H54 (cell line): ENCODE measurements at regions not wholly inside any gene's neighbourhood (a gene's known extent, or its start where the extent isn't known, plus 50 kb on each side); places are given as distances from the start of the nearest gene placed in this dataset.

Experiments used
- DNase-seq: peaks from one replicate; pipeline ENCODE4 v3.0.0; 2011; ENCODE audit warnings: low spot score, mixed read lengths; ENCODE audit not compliant: insufficient read length
- FAIRE-seq: peaks from 3 replicates; lab custom pipeline; 2011; peaks lifted over from hg19 to GRCh38; lab: Jason Lieb, UNC
- POLR2A ChIP-seq: IDR thresholded peaks from 2 replicates; pipeline ENCODE4 v1.6.1; 2011; ENCODE audit warnings: low read depth, mild to moderate bottlenecking, low read length

- DNase-seq, result no peak
- FAIRE-seq, result no peak
- TF ChIP-seq POLR2A, result no peak
These were observed 860.3 kb upstream of the SEMA6D start for GRCh38 chr15:46856839-46857502.

- FAIRE-seq, result no peak
These were observed 859.2 kb upstream of the SEMA6D start for GRCh38 chr15:46858150-46858549.

GRCh38 chr15:46861796-46862195, 855.5 kb upstream of the SEMA6D start:
- FAIRE-seq (no peak), DNase-seq (no peak)
- TF ChIP-seq POLR2A, result no peak

More at GRCh38 chr15:46858150-46858549, 859.2 kb upstream of the SEMA6D start:
- no peak for DNase-seq
- TF ChIP-seq POLR2A, result no peak

- no peak for TF ChIP-seq POLR2A
These were observed 852.1 kb upstream of the SEMA6D start for GRCh38 chr15:46865155-46865554.

GRCh38 chr15:46872286-46872980, 844.9 kb upstream of the SEMA6D start:
- no peak for FAIRE-seq
- TF ChIP-seq POLR2A, result no peak
- DNase-seq, result no peak

More at GRCh38 chr15:46865155-46865554, 852.1 kb upstream of the SEMA6D start:
- DNase-seq (no peak), FAIRE-seq (no peak)

GRCh38 chr15:46872981-46873330, 844.3 kb upstream of the SEMA6D start:
- DNase-seq (no peak), FAIRE-seq (no peak)
- TF ChIP-seq POLR2A, result no peak

- TF ChIP-seq POLR2A, result no peak
- FAIRE-seq (no peak), DNase-seq (no peak)
These were observed 838.1 kb upstream of the SEMA6D start for GRCh38 chr15:46879032-46879770.

- no peak for DNase-seq
- TF ChIP-seq POLR2A, result no peak
- FAIRE-seq, result no peak
These were observed 836.5 kb upstream of the SEMA6D start for GRCh38 chr15:46880791-46881190.

- DNase-seq (no peak), FAIRE-seq (no peak)
- TF ChIP-seq POLR2A, result no peak
These were observed 824.6 kb upstream of the SEMA6D start for GRCh38 chr15:46892621-46893160.

- no peak for TF ChIP-seq POLR2A
- no peak for FAIRE-seq
- DNase-seq, result no peak
These were observed 822.7 kb upstream of the SEMA6D start for GRCh38 chr15:46894644-46895043.

- DNase-seq (no peak), FAIRE-seq (no peak)
- TF ChIP-seq POLR2A, result no peak
These were observed 820.0 kb upstream of the SEMA6D start for GRCh38 chr15:46897266-46897665.

GRCh38 chr15:46901001-46901400, 816.3 kb upstream of the SEMA6D start:
- no peak for FAIRE-seq
- DNase-seq, result no peak
- TF ChIP-seq POLR2A, result no peak

- no peak for FAIRE-seq
- DNase-seq, result no peak
- TF ChIP-seq POLR2A, result no peak
These were observed 799.5 kb upstream of the SEMA6D start for GRCh38 chr15:46917721-46918252.
